WTC11 (cell line): ENCODE measurements at regions not wholly inside any gene's neighbourhood (a gene's known extent, or its start where the extent isn't known, plus 50 kb on each side); places are given as distances from the start of the nearest gene placed in this dataset.
"Not testable (repeated sequence)": the region's sequence is repeated elsewhere in the genome, so short reads cannot be mapped to it uniquely, and the experiment has no call there.

ENCODE experiments used
- ATAC-seq: fragments of 200-7000 bp; cut with Tn5 transposase; 2 replicates; pipeline ENCODE4 v1.10.0; 2021; ENCODE audit warnings: mild to moderate bottlenecking, moderate library complexity
- CTCF ChIA-PET: fragments of 300-600 bp; sonication (Branson Sonifier 250); formaldehyde crosslinking; loops from one replicate; lab custom pipeline; 2021; ENCODE audit warnings: antibody characterized with exemption; lab: Charles Lee
- POLR2A ChIA-PET: fragments of 350-600 bp; sonication (Branson Sonifier 250); formaldehyde crosslinking; loops from one replicate; lab custom pipeline; 2021; ENCODE audit warnings: antibody characterized with exemption; lab: Charles Lee
- DNase-seq: peaks from one replicate; pipeline ENCODE4 v3.0.0; 2021; ENCODE audit warnings: low spot score
- H3K27ac Mint-ChIP-seq: 2 replicates; pipeline ENCODE4 v1.8.0; 2021; ENCODE audit warnings: mixed read lengths
- H3K27me3 Mint-ChIP-seq: 2 replicates; pipeline ENCODE4 v1.8.0; 2021; ENCODE audit warnings: low read depth, mild to moderate bottlenecking, moderate library complexity, mixed read lengths
- H3K36me3 Mint-ChIP-seq: 2 replicates; pipeline ENCODE4 v1.8.0; 2021; ENCODE audit warnings: mixed read lengths
- H3K4me1 Mint-ChIP-seq: 2 replicates; pipeline ENCODE4 v1.8.0; 2022; ENCODE audit warnings: mixed read lengths
- H3K4me3 Mint-ChIP-seq: 2 replicates; pipeline ENCODE4 v1.8.0; 2021; ENCODE audit warnings: mild to moderate bottlenecking, moderate library complexity, mixed read lengths
- H3K9me3 Mint-ChIP-seq: 2 replicates; pipeline ENCODE4 v1.8.0; 2021; ENCODE audit warnings: mixed read lengths
- TF ChIP-seq, protein P1 (sequence below): fragments of 200-600 bp; IDR thresholded peaks from 2 replicates; pipeline ENCODE4 v1.8.0; 2022; ENCODE audit warnings: antibody characterized with exemption

DNA sequence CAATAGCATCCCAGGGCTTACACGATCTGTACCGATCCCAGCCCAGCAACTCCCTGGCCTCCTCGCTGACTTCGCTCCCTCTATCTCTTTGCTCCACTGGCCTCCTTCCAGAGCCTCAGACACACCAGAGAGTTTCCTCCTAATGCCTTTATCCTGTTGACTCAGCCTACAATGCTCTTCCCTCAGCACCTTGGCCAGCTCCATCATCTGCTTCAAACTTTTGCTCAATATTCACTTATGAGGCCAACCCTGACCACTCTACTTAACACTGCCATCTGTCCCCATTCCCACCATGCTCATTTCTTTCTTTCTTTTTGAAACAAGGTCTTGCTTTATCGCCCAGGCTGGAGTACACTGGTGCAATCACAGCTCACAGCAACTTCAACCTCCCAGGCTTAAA lies 180.9 kb downstream of the CEP170 start:
- CTCF ChIA-PET, POLR2A ChIA-PET, H3K4me3 Mint-ChIP-seq, DNase-seq, H3K27me3 Mint-ChIP-seq, H3K36me3 Mint-ChIP-seq, H3K27ac Mint-ChIP-seq, ATAC-seq, H3K4me1 Mint-ChIP-seq: not testable (repeated sequence)
- H3K9me3 Mint-ChIP-seq: peaks cover 11% of the 10 kb centered on the region

DNA sequence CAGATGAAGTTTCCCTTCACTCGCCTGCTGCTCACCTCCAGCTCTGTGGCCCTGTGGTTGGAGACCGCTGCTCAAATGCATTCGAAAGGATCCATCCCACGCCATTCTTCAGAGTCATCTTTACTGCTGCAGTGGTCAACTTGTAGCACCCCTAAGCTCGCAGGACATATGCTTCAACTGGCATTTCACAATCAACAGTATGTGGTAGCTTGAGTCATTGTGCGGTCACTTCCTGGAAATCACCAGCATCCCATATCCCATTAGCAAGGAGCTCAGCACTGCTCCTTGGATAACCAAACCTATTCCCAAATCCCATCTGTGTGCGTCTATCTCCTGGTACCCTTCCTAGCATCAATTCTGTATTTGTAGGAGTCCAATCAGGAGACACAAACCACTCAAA lies 188.0 kb downstream of the CEP170 start:
- DNase-seq, H3K27ac Mint-ChIP-seq, H3K9me3 Mint-ChIP-seq, CTCF ChIA-PET, H3K4me1 Mint-ChIP-seq, H3K4me3 Mint-ChIP-seq, H3K27me3 Mint-ChIP-seq, ATAC-seq, POLR2A ChIA-PET, H3K36me3 Mint-ChIP-seq: not testable (repeated sequence)

DNA sequence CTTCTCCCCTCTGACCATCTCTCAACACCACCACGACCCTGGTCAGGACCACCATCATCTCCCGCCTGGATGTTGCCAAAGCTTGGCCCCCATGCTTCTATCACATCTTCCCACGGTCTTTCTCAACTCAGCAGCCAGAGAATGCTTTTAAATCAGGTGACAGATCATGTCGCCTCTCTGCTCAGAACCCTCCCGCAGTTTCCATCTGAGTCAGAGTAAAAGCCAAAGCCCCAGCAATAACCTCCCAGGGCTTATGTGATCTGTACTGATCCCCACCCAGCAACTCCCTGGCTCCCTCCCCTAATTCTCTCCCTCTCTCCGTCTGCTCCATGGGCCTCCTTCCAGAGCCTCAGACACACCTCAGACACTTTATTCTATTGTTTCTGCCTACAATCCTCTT lies 193.1 kb downstream of the CEP170 start:
- ATAC-seq, H3K9me3 Mint-ChIP-seq, H3K4me3 Mint-ChIP-seq, H3K36me3 Mint-ChIP-seq, H3K27me3 Mint-ChIP-seq, CTCF ChIA-PET, H3K4me1 Mint-ChIP-seq, H3K27ac Mint-ChIP-seq, DNase-seq, POLR2A ChIA-PET: not testable (repeated sequence)

DNA sequence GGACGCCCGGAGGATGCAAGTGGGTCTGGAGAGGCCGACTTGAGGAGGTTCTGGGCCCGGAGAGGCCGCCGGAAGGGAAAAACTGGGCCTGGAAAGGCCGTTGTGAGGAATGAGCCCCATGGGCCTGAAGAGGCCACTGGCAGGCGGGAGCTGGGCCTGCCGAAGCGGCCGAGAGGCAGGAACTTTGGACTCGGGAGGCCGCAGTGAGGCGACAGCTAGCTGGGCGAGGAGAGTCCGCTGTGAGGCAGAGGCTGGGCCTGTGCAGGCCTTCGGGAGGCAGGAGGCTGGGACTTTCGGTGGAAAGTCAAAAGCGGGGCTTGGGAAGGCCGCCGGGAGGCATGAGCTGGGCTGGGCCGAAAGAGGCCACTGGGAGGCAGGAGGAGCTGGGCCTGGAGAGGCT lies 199.6 kb downstream of the CEP170 start:
- CTCF ChIA-PET, H3K27ac Mint-ChIP-seq, H3K4me1 Mint-ChIP-seq, H3K4me3 Mint-ChIP-seq, H3K27me3 Mint-ChIP-seq, POLR2A ChIA-PET, H3K9me3 Mint-ChIP-seq, ATAC-seq, H3K36me3 Mint-ChIP-seq, DNase-seq: not testable (repeated sequence)

DNA sequence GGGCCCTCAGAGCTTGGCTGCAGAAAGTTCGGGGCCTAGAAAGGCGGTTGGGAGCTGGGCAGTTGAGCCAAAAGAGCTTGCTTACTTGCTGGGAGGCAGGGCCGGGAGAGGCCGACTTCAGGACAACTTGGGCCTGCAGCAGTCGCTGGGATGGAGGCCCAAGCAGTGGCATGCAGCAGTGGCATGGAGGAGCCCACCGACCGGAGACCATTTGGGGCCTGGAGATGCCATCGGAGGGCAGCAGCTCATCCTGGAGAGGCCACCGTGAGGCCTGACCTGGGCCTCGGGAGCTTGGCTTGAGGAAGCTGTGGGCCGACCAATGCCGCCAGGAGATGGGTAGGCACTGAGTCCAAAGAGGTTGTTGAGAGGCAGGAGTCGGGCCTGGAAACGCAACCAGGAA lies 200.0 kb downstream of the CEP170 start:
- POLR2A ChIA-PET: interaction anchor here (0.7 kb wide), 1 partner anchor 1706 kb away, joined by 3 read pairs; no protein-coding TSS in a partner anchor

DNA sequence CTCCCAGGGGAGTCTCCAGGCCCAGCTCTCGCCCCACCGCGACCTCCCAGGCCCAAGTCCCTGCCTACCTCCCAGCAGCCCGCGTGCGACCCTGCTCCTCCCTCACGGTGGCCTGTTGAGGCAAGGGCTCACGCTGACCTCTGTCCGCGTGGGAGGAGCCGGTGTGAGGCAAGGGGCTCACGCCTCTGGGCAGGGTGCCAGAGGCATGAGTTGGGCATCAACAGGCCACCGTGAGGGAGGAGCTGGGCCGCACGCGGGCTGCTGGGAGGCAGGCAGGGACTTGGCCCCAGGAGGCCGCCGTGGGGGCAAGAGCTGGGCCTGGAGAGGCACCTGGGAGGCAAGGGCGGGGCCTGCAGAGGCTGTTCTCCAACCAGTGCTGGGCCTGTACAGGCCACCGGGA lies 200.4 kb downstream of the CEP170 start:
- H3K36me3 Mint-ChIP-seq, H3K27me3 Mint-ChIP-seq, H3K27ac Mint-ChIP-seq, ATAC-seq, H3K4me1 Mint-ChIP-seq, DNase-seq, CTCF ChIA-PET, H3K4me3 Mint-ChIP-seq, H3K9me3 Mint-ChIP-seq: not testable (repeated sequence)
- POLR2A ChIA-PET: interaction anchor here (0.7 kb wide), 1 partner anchor 1706 kb away, joined by 3 read pairs; no protein-coding TSS in a partner anchor

More for the DNA sequence above, 200.0 kb downstream of the CEP170 start:
- DNase-seq, H3K4me3 Mint-ChIP-seq, CTCF ChIA-PET, H3K9me3 Mint-ChIP-seq, H3K27me3 Mint-ChIP-seq, H3K27ac Mint-ChIP-seq, ATAC-seq, H3K36me3 Mint-ChIP-seq, H3K4me1 Mint-ChIP-seq: not testable (repeated sequence)

DNA sequence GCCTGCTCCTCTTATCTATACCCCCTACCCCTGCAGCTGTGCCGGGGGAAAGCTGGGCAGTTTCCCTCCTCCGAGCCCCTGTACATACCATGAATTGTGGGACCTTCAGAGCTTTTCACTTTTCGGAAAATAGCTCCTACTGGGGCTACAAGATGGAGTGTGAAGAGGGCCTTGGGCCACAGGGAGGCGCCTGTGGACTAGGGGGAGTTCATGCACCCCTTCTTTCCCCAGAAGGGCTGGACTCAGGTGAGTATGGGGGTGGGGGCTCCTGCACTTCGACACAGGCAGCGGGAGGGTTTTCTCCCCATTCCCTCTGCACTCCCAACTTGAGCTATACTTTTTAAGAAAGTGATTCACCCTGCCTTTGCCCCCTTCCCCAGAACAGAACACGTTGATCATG lies 202.0 kb downstream of the CEP170 start:
- H3K27me3 Mint-ChIP-seq, H3K4me1 Mint-ChIP-seq, H3K27ac Mint-ChIP-seq, H3K4me3 Mint-ChIP-seq, POLR2A ChIA-PET, ATAC-seq, H3K36me3 Mint-ChIP-seq, H3K9me3 Mint-ChIP-seq, CTCF ChIA-PET: not testable (repeated sequence)
- peak; percentile 23 for DNase-seq
- TF ChIP-seq, protein P1, sequence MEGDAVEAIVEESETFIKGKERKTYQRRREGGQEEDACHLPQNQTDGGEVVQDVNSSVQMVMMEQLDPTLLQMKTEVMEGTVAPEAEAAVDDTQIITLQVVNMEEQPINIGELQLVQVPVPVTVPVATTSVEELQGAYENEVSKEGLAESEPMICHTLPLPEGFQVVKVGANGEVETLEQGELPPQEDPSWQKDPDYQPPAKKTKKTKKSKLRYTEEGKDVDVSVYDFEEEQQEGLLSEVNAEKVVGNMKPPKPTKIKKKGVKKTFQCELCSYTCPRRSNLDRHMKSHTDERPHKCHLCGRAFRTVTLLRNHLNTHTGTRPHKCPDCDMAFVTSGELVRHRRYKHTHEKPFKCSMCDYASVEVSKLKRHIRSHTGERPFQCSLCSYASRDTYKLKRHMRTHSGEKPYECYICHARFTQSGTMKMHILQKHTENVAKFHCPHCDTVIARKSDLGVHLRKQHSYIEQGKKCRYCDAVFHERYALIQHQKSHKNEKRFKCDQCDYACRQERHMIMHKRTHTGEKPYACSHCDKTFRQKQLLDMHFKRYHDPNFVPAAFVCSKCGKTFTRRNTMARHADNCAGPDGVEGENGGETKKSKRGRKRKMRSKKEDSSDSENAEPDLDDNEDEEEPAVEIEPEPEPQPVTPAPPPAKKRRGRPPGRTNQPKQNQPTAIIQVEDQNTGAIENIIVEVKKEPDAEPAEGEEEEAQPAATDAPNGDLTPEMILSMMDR: 0 out of 2 replicates have a peak, but pooled peaks have one; percentile 19

DNA sequence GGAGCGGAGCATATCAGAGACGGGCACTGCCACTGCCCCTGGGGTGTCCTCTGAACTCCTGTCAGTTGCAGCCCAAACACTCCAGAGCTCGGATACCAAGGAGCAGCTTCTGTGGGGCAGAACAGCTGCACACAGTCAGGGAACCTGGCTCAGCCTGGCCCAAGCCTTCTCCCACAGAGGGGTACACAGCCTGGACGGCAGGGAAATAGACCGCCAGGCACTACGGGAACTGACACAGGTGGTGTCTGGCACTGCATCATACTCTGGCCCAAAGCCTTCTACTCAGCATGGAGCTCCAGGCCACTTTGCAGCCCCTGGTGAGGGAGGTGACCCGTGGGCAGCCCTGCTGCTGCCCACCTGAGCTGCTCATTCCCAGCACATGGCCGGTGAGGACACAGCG lies 204.5 kb downstream of the CEP170 start:
- H3K4me3 Mint-ChIP-seq, H3K9me3 Mint-ChIP-seq, DNase-seq, H3K4me1 Mint-ChIP-seq, ATAC-seq, H3K27ac Mint-ChIP-seq, POLR2A ChIA-PET, H3K27me3 Mint-ChIP-seq, CTCF ChIA-PET, H3K36me3 Mint-ChIP-seq: not testable (repeated sequence)

DNA sequence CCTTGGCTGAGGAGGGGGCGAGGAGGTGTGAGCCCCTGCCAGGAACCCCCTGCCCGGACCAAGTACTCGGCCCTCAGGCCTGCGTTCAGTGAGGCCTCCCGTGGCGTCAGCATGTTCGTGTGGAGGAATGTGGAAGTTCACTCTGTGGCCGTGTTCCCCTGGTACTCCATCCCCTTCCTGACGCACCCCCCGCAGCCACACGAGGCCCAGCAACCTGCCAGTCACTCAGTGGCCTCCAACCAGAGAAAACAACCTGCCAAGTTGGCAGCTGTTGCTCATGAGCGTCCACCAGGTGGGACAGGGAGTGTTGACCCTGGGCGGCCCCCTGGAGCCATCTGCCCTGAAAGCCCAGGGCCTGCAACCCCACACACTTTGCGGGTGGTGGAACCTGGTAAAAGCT lies 205.4 kb downstream of the CEP170 start:
- H3K27me3 Mint-ChIP-seq, CTCF ChIA-PET: not testable (repeated sequence)

DNA sequence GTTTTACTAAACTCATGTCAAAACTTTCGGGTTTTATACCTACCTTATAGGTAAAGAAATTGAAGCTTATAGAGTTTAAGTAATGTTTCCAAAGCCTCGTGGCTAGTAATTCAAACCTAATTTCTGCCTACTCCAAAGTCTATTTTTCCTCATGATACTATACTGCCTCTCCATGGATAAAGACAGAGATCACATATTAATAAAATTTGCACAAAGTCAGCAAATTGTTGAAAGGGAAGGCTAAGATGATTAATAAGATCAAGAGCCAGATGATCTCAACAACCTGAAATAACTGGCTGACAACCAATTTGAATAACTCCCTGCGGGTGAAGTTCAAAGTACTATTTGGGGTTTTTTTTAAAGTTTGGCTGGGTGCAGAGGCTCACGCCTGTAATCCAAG lies 233.7 kb downstream of the CEP170 start:
- H3K36me3 Mint-ChIP-seq, ATAC-seq, H3K27me3 Mint-ChIP-seq, H3K9me3 Mint-ChIP-seq, POLR2A ChIA-PET, H3K4me3 Mint-ChIP-seq, H3K27ac Mint-ChIP-seq, DNase-seq, CTCF ChIA-PET, H3K4me1 Mint-ChIP-seq: not testable (repeated sequence)

More for the DNA sequence above, 205.4 kb downstream of the CEP170 start:
- DNase-seq, H3K36me3 Mint-ChIP-seq, H3K4me1 Mint-ChIP-seq, POLR2A ChIA-PET, H3K9me3 Mint-ChIP-seq, H3K4me3 Mint-ChIP-seq, H3K27ac Mint-ChIP-seq, ATAC-seq: not testable (repeated sequence)
